Uterus (tissue), 2 donors: ENCODE measurements at regions not wholly inside any gene's neighbourhood (a gene's known extent, or its start where the extent isn't known, plus 50 kb on each side); places are given as distances from the start of the nearest gene placed in this dataset.

Experiments used
- POLR2A ChIP-seq, 2 donors: fragments of 450-650 bp; IDR thresholded peaks; one replicate each; pipeline ENCODE4 v1.6.1; 2016; ENCODE audit warnings: antibody characterized with exemption in 2 of 2, mild to moderate bottlenecking in 1 of 2, moderate library complexity in 1 of 2
- TF ChIP-seq, protein P1 (sequence below), 4 experiments: fragments of 200-600 bp in 2 of 4; fragments of 450-650 bp in 2 of 4; sonication (generic) in 2 of 4; IDR thresholded peaks; one replicate each; pipeline ENCODE4 v1.5.1; 2016 to 2019; ENCODE audit warnings: antibody characterized with exemption in 4 of 4, mild to moderate bottlenecking in 2 of 4, moderate library complexity in 1 of 4

- TF ChIP-seq, protein P1, sequence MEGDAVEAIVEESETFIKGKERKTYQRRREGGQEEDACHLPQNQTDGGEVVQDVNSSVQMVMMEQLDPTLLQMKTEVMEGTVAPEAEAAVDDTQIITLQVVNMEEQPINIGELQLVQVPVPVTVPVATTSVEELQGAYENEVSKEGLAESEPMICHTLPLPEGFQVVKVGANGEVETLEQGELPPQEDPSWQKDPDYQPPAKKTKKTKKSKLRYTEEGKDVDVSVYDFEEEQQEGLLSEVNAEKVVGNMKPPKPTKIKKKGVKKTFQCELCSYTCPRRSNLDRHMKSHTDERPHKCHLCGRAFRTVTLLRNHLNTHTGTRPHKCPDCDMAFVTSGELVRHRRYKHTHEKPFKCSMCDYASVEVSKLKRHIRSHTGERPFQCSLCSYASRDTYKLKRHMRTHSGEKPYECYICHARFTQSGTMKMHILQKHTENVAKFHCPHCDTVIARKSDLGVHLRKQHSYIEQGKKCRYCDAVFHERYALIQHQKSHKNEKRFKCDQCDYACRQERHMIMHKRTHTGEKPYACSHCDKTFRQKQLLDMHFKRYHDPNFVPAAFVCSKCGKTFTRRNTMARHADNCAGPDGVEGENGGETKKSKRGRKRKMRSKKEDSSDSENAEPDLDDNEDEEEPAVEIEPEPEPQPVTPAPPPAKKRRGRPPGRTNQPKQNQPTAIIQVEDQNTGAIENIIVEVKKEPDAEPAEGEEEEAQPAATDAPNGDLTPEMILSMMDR (IDR thresholded peaks at IDR 0.05) = no peak
- TF ChIP-seq POLR2A (IDR thresholded peaks at IDR 0.05) = no peak
These were observed 70.6 kb upstream of the GRIK2 start for GRCh38 chr6:101322921-101323320.
